ENCODE measurements at regions not wholly inside any gene's neighbourhood (a gene's known extent, or its start where the extent isn't known, plus 50 kb on each side); places are given as distances from the start of the nearest gene placed in this dataset.

DNA sequence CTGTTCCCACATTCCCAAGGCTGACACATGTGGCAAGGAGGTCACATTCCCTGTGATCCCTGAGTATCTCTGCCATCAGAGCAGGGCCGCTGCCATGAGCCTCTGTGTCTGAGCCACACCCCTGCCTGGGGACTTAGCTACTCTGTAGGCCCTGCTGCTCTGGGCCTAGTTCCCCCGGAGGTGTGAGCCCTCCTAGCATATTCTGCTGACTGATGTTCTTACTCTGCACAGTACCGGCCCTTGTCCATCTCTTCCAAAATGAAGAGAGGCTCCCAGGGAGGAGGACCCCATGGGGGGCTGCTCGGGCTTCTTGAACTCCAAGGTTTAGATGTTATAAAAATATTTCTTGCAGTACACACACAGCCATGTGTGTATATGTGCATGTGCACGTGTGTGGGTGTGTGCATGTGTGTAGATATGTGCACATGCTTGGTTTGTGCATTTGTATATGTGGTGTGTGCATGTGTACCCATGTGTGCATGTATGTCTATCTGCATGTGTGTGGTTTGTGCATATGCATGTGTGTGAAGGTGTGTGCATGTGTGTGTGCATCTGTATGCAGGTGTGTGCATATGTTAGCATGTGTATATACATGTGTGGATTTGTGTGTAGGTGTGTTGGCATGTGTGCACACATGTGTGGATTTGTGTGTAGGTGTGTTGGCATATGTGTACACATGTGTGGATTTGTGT lies 101.2 kb downstream of the ERMARD start:
- TF ChIP-seq POLR2AphosphoS5 (IDR thresholded peaks at IDR 0.05) = no peak
- TF ChIP-seq, protein P1, sequence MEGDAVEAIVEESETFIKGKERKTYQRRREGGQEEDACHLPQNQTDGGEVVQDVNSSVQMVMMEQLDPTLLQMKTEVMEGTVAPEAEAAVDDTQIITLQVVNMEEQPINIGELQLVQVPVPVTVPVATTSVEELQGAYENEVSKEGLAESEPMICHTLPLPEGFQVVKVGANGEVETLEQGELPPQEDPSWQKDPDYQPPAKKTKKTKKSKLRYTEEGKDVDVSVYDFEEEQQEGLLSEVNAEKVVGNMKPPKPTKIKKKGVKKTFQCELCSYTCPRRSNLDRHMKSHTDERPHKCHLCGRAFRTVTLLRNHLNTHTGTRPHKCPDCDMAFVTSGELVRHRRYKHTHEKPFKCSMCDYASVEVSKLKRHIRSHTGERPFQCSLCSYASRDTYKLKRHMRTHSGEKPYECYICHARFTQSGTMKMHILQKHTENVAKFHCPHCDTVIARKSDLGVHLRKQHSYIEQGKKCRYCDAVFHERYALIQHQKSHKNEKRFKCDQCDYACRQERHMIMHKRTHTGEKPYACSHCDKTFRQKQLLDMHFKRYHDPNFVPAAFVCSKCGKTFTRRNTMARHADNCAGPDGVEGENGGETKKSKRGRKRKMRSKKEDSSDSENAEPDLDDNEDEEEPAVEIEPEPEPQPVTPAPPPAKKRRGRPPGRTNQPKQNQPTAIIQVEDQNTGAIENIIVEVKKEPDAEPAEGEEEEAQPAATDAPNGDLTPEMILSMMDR (IDR thresholded peaks at IDR 0.05) = no peak

Measured in upper lobe of left lung (tissue), 4 donors.